Breast epithelium (tissue), 3 donors: ENCODE measurements at regions not wholly inside any gene's neighbourhood (a gene's known extent, or its start where the extent isn't known, plus 50 kb on each side); places are given as distances from the start of the nearest gene placed in this dataset.

Experiments
- CTCF ChIP-seq, 3 donors: fragments of 450-650 bp; IDR thresholded peaks; one replicate each; pipeline ENCODE4 v1.5.1; 2016 to 2017; ENCODE audit warnings: antibody characterized with exemption in 3 of 3, mild to moderate bottlenecking in 3 of 3, moderate library complexity in 3 of 3
- POLR2AphosphoS5 ChIP-seq, 3 donors: sonication (generic); formaldehyde crosslinking; IDR thresholded peaks; one replicate each; pipeline ENCODE4 v1.6.1; 2017; ENCODE audit warnings: antibody characterized with exemption in 3 of 3

- TF ChIP-seq CTCF (IDR thresholded peaks at IDR 0.05): no peak
- TF ChIP-seq POLR2AphosphoS5 (IDR thresholded peaks at IDR 0.05): no peak
These were observed 111.4 kb upstream of the CDC42BPA start for GRCh38 chr1:227429447-227430359.
